ENCODE measurements at regions not wholly inside any gene's neighbourhood (a gene's known extent, or its start where the extent isn't known, plus 50 kb on each side); places are given as distances from the start of the nearest gene placed in this dataset.

DNA sequence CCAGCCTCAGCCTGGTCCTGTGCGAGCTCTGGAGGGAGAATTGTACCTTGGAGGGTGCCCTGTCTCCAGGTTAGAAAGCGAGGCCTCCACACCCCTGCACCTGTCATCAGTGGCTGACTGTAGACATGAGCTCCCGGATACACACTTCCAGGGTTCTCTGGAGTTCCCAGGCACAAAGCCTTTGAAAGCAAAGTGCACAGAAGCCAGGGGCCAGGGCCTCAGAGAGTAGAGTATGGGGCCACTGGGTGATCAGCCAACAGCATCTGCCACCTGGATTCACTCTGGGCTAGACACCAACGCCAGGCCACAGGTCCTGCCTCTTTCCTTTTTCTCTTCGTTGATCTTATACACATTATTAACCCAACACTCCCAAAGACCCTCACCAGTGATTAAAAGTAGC is 239.4 kb upstream of the HDAC4 start:
- Histone ChIP-seq H3K9me3 (ENCODE audit: insufficient read depth, low read depth, low read length) (no peaks in the 10 kb centered on the region; the same call in 1 of the 2 replicates), H3K27me3 (ENCODE audit: insufficient read depth, low read length) (no peaks in the 10 kb centered on the region), H3K4me3 (ENCODE audit: low read length) (no peak overlapping the region)

DNA sequence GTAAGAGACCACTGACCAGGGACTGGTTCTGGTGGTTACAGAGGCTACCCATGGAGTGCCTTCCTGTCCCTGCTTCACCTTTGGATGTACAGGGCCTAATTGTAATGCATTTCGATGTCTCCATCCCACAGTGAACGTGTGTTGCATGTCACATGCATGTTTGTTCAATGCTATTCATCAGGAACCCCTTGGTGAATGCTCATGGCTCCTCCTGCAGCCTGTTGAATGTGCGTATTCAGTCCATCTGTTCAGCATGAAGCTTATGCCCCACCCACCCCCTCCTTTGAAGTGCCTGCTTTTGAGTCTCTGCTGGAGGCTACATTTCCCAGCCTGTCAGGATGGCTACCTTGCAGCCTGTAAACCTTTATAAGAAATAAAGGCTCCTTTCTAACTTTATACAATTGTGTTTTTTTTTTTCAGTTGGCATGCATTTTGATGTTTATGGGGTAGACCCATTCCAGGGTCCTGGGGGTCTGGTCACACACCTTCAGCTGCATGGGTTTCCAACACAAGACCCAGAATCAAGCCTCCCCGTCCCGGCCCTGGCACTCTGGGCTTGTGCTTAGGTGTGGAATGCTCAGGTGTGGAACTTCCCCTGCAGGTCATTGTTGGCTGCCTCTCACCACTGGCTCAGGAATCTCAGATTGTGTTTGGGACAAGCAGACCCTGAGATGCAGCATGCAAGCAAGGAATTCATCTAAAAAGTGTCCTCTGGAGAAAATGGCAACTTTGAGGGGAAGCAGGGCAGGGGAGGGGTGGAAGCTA is 238.8 kb upstream of the HDAC4 start:
- WGBS: 91% methylated on average over 5 of the region's 5 CpGs
- H3K9me3 ChIP-seq (ENCODE audit: insufficient read depth, low read depth, low read length): no peaks in the 10 kb centered on the region; the same call in 1 of the 2 replicates
- no peak overlapping the region for H3K4me3 ChIP-seq (ENCODE audit: low read length)
- no peak overlapping the region for H3K9ac ChIP-seq (ENCODE audit: low read depth, low read length)
- H3K27ac ChIP-seq (ENCODE audit: low read depth, low read length): no peak overlapping the region
- H3K27me3 ChIP-seq (ENCODE audit: insufficient read depth, low read length): no peaks in the 10 kb centered on the region
- H3K36me3 ChIP-seq (ENCODE audit: insufficient read depth, low read length): no peaks in the 10 kb centered on the region
- no peaks in the 10 kb centered on the region for H3K4me1 ChIP-seq (ENCODE audit: insufficient read depth, low read length)

More for the DNA sequence above, 239.4 kb upstream of the HDAC4 start:
- H3K36me3 ChIP-seq (ENCODE audit: insufficient read depth, low read length): no peaks in the 10 kb centered on the region
- no peak overlapping the region for H3K27ac ChIP-seq (ENCODE audit: low read depth, low read length)
- no peaks in the 10 kb centered on the region for H3K4me1 ChIP-seq (ENCODE audit: insufficient read depth, low read length)
- no peak overlapping the region for H3K9ac ChIP-seq (ENCODE audit: low read depth, low read length)
- WGBS: 85% methylated on average over 5 of the region's 5 CpGs

- Histone ChIP-seq H3K4me3 (ENCODE audit: low read length) (no peak overlapping the region), H3K36me3 (ENCODE audit: insufficient read depth, low read length) (no peaks in the 10 kb centered on the region), H3K9me3 (ENCODE audit: insufficient read depth, low read depth, low read length) (no peaks in the 10 kb centered on the region), H3K27ac (ENCODE audit: low read depth, low read length) (no peak overlapping the region), H3K27me3 (ENCODE audit: insufficient read depth, low read length) (no peaks in the 10 kb centered on the region), H3K4me1 (ENCODE audit: insufficient read depth, low read length) (no peaks in the 10 kb centered on the region), H3K9ac (ENCODE audit: low read depth, low read length) (no peak overlapping the region)
- WGBS: 93% methylated on average over 4 of the region's 4 CpGs
Observed at GRCh38 chr2:239638376-239638775, 237.6 kb upstream of the HDAC4 start.

GRCh38 chr2:239636808-239637207 is 236.0 kb upstream of the HDAC4 start:
- no peak overlapping the region for H3K4me3 ChIP-seq (ENCODE audit: low read length)
- H3K9me3 ChIP-seq (ENCODE audit: insufficient read depth, low read depth, low read length): no peaks in the 10 kb centered on the region
- H3K9ac ChIP-seq (ENCODE audit: low read depth, low read length): no peak overlapping the region
- no peaks in the 10 kb centered on the region for H3K27me3 ChIP-seq (ENCODE audit: insufficient read depth, low read length)
- H3K27ac ChIP-seq (ENCODE audit: low read depth, low read length): no peak overlapping the region
- H3K4me1 ChIP-seq (ENCODE audit: insufficient read depth, low read length): no peaks in the 10 kb centered on the region
- WGBS: 92% methylated on average over 3 of the region's 3 CpGs
- H3K36me3 ChIP-seq (ENCODE audit: insufficient read depth, low read length): no peaks in the 10 kb centered on the region

DNA sequence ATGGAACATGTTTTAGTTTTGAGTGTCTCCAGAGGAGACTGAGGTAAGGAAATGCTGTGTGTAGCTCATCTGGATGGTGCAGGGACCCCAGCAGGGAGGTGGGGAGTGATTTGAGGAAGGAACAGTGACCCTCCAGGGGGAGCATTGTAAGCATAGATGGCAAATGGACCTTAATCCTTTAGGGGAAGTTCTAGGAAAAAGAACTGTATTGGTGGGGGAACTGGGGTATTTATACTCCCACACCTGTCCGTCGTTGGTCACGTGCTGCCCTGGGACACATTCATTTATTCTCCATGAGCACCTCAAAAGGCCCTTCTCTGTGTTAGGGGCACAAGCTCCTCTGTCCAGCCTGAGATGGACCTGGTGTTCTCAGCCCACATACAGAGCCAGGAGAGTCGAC is 233.9 kb upstream of the HDAC4 start:
- Histone ChIP-seq H3K27ac (ENCODE audit: low read depth, low read length) (no peak overlapping the region), H3K4me1 (ENCODE audit: insufficient read depth, low read length) (no peaks in the 10 kb centered on the region), H3K36me3 (ENCODE audit: insufficient read depth, low read length) (no peaks in the 10 kb centered on the region), H3K9me3 (ENCODE audit: insufficient read depth, low read depth, low read length) (no peaks in the 10 kb centered on the region), H3K9ac (ENCODE audit: low read depth, low read length) (no peak overlapping the region), H3K27me3 (ENCODE audit: insufficient read depth, low read length) (no peaks in the 10 kb centered on the region), H3K4me3 (ENCODE audit: low read length) (no peak overlapping the region)
- 98% methylated on average over 4 of the region's 4 CpGs for WGBS

- Histone ChIP-seq H3K36me3 (ENCODE audit: insufficient read depth, low read length) (no peaks in the 10 kb centered on the region), H3K27me3 (ENCODE audit: insufficient read depth, low read length) (no peaks in the 10 kb centered on the region), H3K9me3 (ENCODE audit: insufficient read depth, low read depth, low read length) (no peaks in the 10 kb centered on the region), H3K4me1 (ENCODE audit: insufficient read depth, low read length) (peaks cover 5% of the 10 kb centered on the region; the same call in 1 of the 2 replicates), H3K27ac (ENCODE audit: low read depth, low read length) (no peak overlapping the region), H3K9ac (ENCODE audit: low read depth, low read length) (no peak overlapping the region), H3K4me3 (ENCODE audit: low read length) (no peak overlapping the region)
- WGBS: 90% methylated on average over 13 of the region's 13 CpGs
Observed at GRCh38 chr2:239630618-239631286, 229.9 kb upstream of the HDAC4 start.

- Histone ChIP-seq H3K4me3 (ENCODE audit: low read length) (no peak overlapping the region), H3K9ac (ENCODE audit: low read depth, low read length) (no peak overlapping the region)
Observed at GRCh38 chr2:239629926-239630617, 229.3 kb upstream of the HDAC4 start.

GRCh38 chr2:239626961-239627592 is 226.3 kb upstream of the HDAC4 start:
- Histone ChIP-seq H3K9ac (ENCODE audit: low read depth, low read length) (no peak overlapping the region), H3K4me3 (ENCODE audit: low read length) (no peak overlapping the region), H3K27ac (ENCODE audit: low read depth, low read length) (no peak overlapping the region), H3K4me1 (ENCODE audit: insufficient read depth, low read length) (peaks cover 5% of the 10 kb centered on the region; the same call in 1 of the 2 replicates), H3K27me3 (ENCODE audit: insufficient read depth, low read length) (no peaks in the 10 kb centered on the region), H3K9me3 (ENCODE audit: insufficient read depth, low read depth, low read length) (no peaks in the 10 kb centered on the region), H3K36me3 (ENCODE audit: insufficient read depth, low read length) (no peaks in the 10 kb centered on the region)
- WGBS: 65% methylated on average over 14 of the region's 16 CpGs

More at GRCh38 chr2:239629926-239630617, 229.3 kb upstream of the HDAC4 start:
- Histone ChIP-seq H3K4me1 (ENCODE audit: insufficient read depth, low read length) (peaks cover 5% of the 10 kb centered on the region; the same call in 1 of the 2 replicates), H3K27ac (ENCODE audit: low read depth, low read length) (no peak overlapping the region), H3K9me3 (ENCODE audit: insufficient read depth, low read depth, low read length) (no peaks in the 10 kb centered on the region), H3K27me3 (ENCODE audit: insufficient read depth, low read length) (no peaks in the 10 kb centered on the region), H3K36me3 (ENCODE audit: insufficient read depth, low read length) (no peaks in the 10 kb centered on the region)
- 94% methylated on average over 4 of the region's 7 CpGs for WGBS

DNA sequence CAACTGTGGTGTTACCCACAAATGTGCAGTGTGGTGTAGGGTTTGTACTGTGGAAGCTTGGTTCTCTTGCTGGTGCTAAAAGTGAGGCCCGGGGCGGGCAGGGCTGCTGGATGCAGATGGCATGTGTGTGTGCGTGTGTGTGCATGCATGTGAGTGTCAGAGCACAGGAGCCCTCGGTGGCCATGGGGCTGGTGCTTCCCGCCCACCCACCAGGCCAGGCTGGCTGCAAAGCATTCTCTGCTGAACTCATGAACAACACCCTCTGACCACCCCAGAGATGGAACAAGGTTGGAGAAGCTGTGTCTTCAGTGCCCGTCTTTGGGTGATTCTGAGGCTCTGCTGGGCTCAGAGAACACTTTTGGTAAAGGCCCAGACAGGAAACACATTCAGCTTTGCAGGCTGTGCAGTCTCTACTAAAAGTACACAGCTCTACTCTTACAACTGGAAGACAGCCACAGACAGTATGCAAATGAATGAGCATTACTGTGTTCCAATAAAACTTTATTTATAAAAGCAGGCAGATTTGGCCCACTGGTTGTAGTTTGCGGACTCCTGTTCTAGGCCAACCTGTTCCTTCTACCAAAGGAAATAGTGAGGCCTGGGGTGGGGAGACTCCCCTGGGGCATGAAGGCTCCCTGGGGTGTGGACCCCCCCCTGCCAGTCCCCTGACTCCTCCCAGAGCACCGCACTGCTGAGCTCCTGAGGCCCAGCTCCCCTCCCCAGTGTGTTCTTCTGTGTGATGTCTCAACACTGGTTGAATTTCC is 225.3 kb upstream of the HDAC4 start:
- Histone ChIP-seq H3K4me3 (ENCODE audit: low read length) (no peak overlapping the region), H3K27ac (ENCODE audit: low read depth, low read length) (no peak overlapping the region), H3K27me3 (ENCODE audit: insufficient read depth, low read length) (no peaks in the 10 kb centered on the region), H3K4me1 (ENCODE audit: insufficient read depth, low read length) (peaks cover 5% of the 10 kb centered on the region; the same call in 1 of the 2 replicates), H3K9me3 (ENCODE audit: insufficient read depth, low read depth, low read length) (no peaks in the 10 kb centered on the region), H3K36me3 (ENCODE audit: insufficient read depth, low read length) (no peaks in the 10 kb centered on the region), H3K9ac (ENCODE audit: low read depth, low read length) (no peak overlapping the region)
- 95% methylated on average over 8 of the region's 8 CpGs for WGBS

DNA sequence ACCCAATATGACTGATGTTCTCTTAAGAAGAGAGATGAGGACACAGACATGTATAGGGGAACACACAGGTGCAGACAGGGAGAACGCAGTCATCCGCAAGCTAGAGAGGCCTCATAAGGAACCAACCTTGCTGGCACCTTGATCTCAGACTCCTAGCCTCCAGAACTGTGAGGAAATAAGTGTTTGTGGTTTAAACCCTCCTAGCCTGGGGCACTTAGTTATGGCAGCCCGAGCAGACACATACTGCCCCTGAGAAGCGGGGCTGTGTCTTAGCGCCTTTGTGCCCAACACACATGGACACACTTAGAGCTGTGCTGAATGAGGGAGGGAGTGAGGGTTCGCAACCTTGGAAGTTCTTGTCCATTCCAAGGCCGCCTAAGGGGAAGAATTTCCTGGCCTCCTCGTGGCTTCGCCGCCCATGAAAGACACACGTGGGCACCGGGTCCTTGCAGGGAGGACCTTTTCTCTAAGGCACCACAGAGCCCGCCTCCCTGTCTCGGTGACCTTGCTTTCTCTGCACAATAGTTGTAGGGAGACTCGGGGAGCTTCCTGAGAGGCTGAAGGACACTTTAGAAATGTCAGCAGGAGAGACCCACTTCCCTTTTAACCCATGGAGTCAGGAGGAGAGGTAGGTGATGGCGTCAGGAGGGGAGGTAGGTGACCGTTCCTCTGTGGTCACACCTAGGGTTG is 224.5 kb upstream of the HDAC4 start:
- H3K27me3 ChIP-seq (ENCODE audit: insufficient read depth, low read length): no peaks in the 10 kb centered on the region
- H3K27ac ChIP-seq (ENCODE audit: low read depth, low read length): no peak overlapping the region
- H3K4me1 ChIP-seq (ENCODE audit: insufficient read depth, low read length): peaks cover 5% of the 10 kb centered on the region; the same call in 1 of the 2 replicates
- WGBS: 97% methylated on average over 17 of the region's 17 CpGs
- H3K9me3 ChIP-seq (ENCODE audit: insufficient read depth, low read depth, low read length): no peaks in the 10 kb centered on the region
- no peak overlapping the region for H3K4me3 ChIP-seq (ENCODE audit: low read length)
- H3K36me3 ChIP-seq (ENCODE audit: insufficient read depth, low read length): no peaks in the 10 kb centered on the region
- no peak overlapping the region for H3K9ac ChIP-seq (ENCODE audit: low read depth, low read length)

Measured in HUES64 (cell line).